Osteoblast (primary cell): ENCODE measurements at regions not wholly inside any gene's neighbourhood (a gene's known extent, or its start where the extent isn't known, plus 50 kb on each side); places are given as distances from the start of the nearest gene placed in this dataset.

ENCODE experiments used
- DNase-seq: peaks from one replicate; pipeline ENCODE4 v3.0.0; 2011; ENCODE audit warnings: low spot score, mixed read lengths; ENCODE audit not compliant: insufficient read length; ENCODE audit errors: missing footprints
- H2AFZ ChIP-seq: 2 replicates; pipeline ENCODE4 v1.6.0; 2011; ENCODE audit warnings: mild to moderate bottlenecking, low read length
- H3K27ac ChIP-seq: 2 replicates; pipeline ENCODE4 v1.5.1; 2011; ENCODE audit warnings: mild to moderate bottlenecking, low read depth, low read length, moderate library complexity
- H3K27me3 ChIP-seq: 2 replicates; pipeline ENCODE4 v1.6.0; 2012; ENCODE audit warnings: mild to moderate bottlenecking, control low read depth, inconsistent platforms, low read length, moderate library complexity; ENCODE audit not compliant: insufficient read depth
- H3K36me3 ChIP-seq: 2 replicates; pipeline ENCODE4 v1.5.1; 2011; ENCODE audit warnings: mild to moderate bottlenecking, low read length, control low read depth, moderate library complexity; ENCODE audit not compliant: insufficient read depth
- H3K4me1 ChIP-seq: 2 replicates; pipeline ENCODE4 v1.5.1; 2011; ENCODE audit warnings: mild to moderate bottlenecking, low read length, control low read depth, moderate library complexity; ENCODE audit not compliant: insufficient read depth
- H3K4me2 ChIP-seq: 2 replicates; pipeline ENCODE4 v1.6.0; 2011; ENCODE audit warnings: mild to moderate bottlenecking, low read length; ENCODE audit not compliant: insufficient read depth
- H3K4me3 ChIP-seq: fragments of 200-600 bp; sonication (generic); 3 replicates; pipeline ENCODE4 v1.5.1; 2012; ENCODE audit warnings: mild to moderate bottlenecking, low read length, inconsistent platforms; ENCODE audit not compliant: insufficient read depth
- H3K79me2 ChIP-seq: 2 replicates; pipeline ENCODE4 v1.6.0; 2012; ENCODE audit warnings: mild to moderate bottlenecking, low read length, control low read depth, inconsistent platforms; ENCODE audit not compliant: insufficient read depth
- H3K9me3 ChIP-seq: 2 replicates; pipeline ENCODE4 v1.5.1; 2011; ENCODE audit warnings: low read depth, low read length, control low read depth
- H4K20me1 ChIP-seq: 2 replicates; pipeline ENCODE4 v1.6.0; 2012; ENCODE audit warnings: mild to moderate bottlenecking, low read length, control low read depth; ENCODE audit not compliant: insufficient read depth
- CTCF ChIP-seq: IDR thresholded peaks from 2 replicates; pipeline ENCODE4 v1.5.1; 2011; ENCODE audit warnings: mild to moderate bottlenecking, low read depth, low read length, moderate library complexity; ENCODE audit errors: extremely low read depth

- Histone ChIP-seq H3K79me2 (no peaks in the 10 kb centered on the region), H2AFZ (no peak overlapping the region), H3K9me3 (no peaks in the 10 kb centered on the region), H3K4me2 (no peak overlapping the region), H3K27me3 (no peaks in the 10 kb centered on the region), H3K27ac (no peak overlapping the region), H4K20me1 (no peaks in the 10 kb centered on the region), H3K4me1 (no peaks in the 10 kb centered on the region), H3K4me3 (no peak overlapping the region), H3K36me3 (no peaks in the 10 kb centered on the region)
- DNase-seq: peak; percentile 66
- TF ChIP-seq CTCF: no peak
Measured at GRCh38 chr2:36302911-36303310, 52.7 kb upstream of the CRIM1 start.

- Histone ChIP-seq H3K4me1 (no peaks in the 10 kb centered on the region), H4K20me1 (no peaks in the 10 kb centered on the region), H3K27ac (no peak overlapping the region), H3K79me2 (no peaks in the 10 kb centered on the region), H3K27me3 (no peaks in the 10 kb centered on the region), H3K36me3 (no peaks in the 10 kb centered on the region), H3K9me3 (no peaks in the 10 kb centered on the region), H2AFZ (no peak overlapping the region), H3K4me3 (no peak overlapping the region), H3K4me2 (no peak overlapping the region)
- DNase-seq: peak; percentile 3
- TF ChIP-seq CTCF: no peak
Measured at GRCh38 chr2:36301843-36302242, 53.7 kb upstream of the CRIM1 start.

- no peaks in the 10 kb centered on the region for H3K79me2 ChIP-seq
- H3K27ac ChIP-seq: no peak overlapping the region
- H3K4me1 ChIP-seq: no peaks in the 10 kb centered on the region
- H3K4me2 ChIP-seq: no peak overlapping the region
- no peak overlapping the region for H2AFZ ChIP-seq
- H3K9me3 ChIP-seq: no peaks in the 10 kb centered on the region
- no peaks in the 10 kb centered on the region for H3K36me3 ChIP-seq
- DNase-seq: no peak
- no peak for TF ChIP-seq CTCF
- no peaks in the 10 kb centered on the region for H4K20me1 ChIP-seq
- no peak overlapping the region for H3K4me3 ChIP-seq
- H3K27me3 ChIP-seq: no peaks in the 10 kb centered on the region
Measured at GRCh38 chr2:36300697-36301096, 54.9 kb upstream of the CRIM1 start.

- Histone ChIP-seq H3K79me2 (no peaks in the 10 kb centered on the region), H3K4me2 (no peak overlapping the region), H4K20me1 (no peaks in the 10 kb centered on the region), H3K9me3 (no peaks in the 10 kb centered on the region), H3K27me3 (no peaks in the 10 kb centered on the region), H3K36me3 (no peaks in the 10 kb centered on the region), H3K27ac (no peak overlapping the region), H3K4me1 (no peaks in the 10 kb centered on the region), H2AFZ (no peak overlapping the region), H3K4me3 (no peak overlapping the region)
- no peak for TF ChIP-seq CTCF
- DNase-seq: no peak
Measured at GRCh38 chr2:36296798-36297197, 58.8 kb upstream of the CRIM1 start.
